ENCODE measurements at regions not wholly inside any gene's neighbourhood (a gene's known extent, or its start where the extent isn't known, plus 50 kb on each side); places are given as distances from the start of the nearest gene placed in this dataset.

DNA sequence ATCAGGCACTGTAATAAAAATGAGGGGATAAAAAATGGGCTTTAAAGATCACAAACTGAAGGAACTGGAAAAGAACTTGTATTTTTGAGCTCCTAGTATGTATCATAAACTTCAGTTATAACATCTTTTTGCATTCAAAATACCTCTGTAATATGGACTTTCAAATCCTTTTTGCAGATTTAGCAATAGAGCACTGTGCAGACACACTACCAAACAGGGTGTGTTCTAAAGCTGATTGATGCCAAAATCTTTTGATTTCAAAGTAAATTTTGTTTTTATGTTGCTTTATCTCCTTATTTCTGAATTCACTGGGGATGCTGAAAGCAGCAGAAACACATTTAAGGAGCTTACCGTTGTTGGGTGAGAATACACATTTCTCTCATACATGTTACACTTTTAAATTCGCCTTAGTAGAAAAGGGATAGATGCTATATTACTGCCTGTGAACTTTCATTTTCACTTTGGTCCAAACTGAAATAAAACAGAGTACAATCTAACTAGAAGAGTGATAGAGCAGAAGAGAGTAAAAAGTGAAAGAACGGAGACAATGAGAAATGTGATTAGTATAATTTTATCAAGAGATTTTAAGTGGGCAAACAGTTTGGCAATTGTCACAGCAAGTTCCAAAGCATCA is 1126.6 kb downstream of the BRINP3 start:
- no peak for DNase-seq (ENCODE audit: low spot score)

GRCh38 chr1:189351960-189352359 is 1125.7 kb downstream of the BRINP3 start:
- no peak for DNase-seq (ENCODE audit: low spot score)

DNA sequence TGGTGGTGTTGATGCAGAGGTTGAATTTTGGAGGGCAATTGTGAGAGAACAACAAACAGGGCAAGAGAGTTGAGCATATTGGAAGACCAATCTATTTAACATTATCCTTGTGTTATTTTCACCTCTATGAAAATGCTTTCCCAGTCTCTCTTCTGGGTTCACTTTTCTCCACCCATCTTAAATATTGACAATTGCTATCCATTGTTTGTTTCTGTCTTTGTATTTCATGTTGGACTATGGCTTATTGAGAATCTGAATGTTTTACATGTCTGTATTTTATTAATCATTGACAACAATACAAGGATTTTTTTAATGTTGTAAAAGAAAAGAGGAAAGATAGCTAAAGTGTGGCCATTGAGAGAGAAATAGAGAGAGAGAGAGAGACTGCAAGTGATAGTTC is 1121.5 kb downstream of the BRINP3 start:
- no peak for DNase-seq (ENCODE audit: low spot score)

DNA sequence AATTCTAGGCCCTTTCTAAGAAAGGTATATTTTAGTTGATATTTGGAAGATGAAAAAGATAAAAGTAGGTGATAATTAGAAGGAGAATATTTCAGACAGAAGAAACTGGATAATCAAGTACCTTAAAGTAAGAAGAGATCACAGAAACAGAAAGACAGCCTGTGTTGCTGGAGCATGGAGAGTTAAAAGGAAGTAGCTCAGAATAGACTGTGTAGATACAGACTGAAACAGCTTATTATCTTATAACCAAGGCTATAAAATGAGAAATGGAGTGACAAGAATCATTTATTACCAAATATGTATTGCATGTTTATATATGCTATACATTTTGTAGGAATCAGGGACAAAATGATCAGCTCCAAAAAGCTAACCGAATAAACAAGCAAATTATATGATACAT is 1120.3 kb downstream of the BRINP3 start:
- DNase-seq (ENCODE audit: low spot score), result no peak

DNA sequence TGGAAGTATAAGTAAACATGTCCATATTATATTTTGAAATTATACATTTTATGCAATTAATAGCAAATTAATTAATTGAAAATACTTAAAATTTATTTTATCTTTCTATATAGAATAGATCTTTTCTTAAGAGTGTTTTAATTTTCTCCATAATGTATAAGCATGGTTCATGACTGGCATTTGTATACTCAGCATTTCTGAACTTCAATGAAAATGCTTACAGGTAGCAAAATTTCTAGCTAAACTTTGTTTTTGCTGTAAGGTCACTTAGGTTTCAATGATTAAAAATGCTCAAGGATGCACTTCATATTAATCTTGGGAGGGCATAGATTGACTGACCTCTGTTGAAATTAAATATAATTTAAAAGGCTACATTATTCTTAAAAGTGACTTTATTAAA is 1108.1 kb downstream of the BRINP3 start:
- DNase-seq (ENCODE audit: low spot score), result no peak

GRCh38 chr1:189374816-189375215 is 1102.8 kb downstream of the BRINP3 start:
- peak; percentile 5 for DNase-seq (ENCODE audit: low spot score)

GRCh38 chr1:189405419-189405818 is 1072.2 kb downstream of the BRINP3 start:
- DNase-seq (ENCODE audit: low spot score), result no peak

GRCh38 chr1:189409774-189410173 is 1067.9 kb downstream of the BRINP3 start:
- no peak for DNase-seq (ENCODE audit: low spot score)

DNA sequence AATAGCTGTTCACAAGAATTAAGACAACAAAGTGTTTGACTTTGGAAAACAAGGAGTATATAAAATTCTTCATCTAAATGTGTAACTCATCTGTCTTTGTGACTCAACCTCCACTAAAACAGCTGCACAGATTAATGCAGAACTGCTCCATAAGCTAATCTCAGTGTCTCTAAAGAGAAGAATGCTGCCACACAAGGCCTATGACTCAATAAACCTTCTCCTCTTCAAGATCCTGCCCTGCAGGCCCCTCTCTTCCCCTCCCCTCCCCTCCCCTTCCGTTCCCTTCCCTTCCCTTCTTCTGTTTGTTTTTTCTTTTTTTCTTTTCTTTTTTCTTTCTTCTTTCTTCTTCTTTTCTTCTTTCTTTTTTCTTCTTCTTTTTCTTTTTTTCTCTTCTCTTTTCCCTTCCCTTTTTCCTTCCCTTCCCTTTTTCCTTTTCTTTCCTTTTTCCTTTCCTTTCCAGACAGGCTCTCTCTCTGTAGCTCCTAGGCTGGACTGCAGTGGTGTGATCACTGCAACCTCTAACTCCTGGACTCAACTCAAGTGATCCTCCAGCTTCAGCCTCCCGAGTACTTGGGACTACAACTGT is 1052.8 kb downstream of the BRINP3 start:
- DNase-seq (ENCODE audit: low spot score), result no peak

DNA sequence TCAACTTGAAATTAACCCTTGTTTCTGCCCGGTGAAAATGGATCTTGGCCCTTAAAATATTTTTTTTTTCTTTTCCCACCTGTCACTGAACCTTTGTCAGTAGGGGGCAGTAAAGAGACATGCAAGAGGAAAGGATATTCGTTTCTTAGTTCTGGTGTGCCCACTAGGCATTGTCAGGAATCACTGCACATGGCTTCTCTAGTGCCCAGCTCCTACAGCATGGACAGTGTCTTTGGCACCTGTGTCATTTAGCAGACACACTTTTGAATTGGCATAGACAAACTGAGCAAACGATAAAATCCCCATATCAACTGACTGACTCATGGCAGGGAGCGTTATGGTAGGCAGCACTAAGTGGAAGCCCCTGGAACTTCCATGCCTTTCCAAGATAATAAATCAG is 1048.1 kb downstream of the BRINP3 start:
- DNase-seq (ENCODE audit: low spot score), result no peak

DNA sequence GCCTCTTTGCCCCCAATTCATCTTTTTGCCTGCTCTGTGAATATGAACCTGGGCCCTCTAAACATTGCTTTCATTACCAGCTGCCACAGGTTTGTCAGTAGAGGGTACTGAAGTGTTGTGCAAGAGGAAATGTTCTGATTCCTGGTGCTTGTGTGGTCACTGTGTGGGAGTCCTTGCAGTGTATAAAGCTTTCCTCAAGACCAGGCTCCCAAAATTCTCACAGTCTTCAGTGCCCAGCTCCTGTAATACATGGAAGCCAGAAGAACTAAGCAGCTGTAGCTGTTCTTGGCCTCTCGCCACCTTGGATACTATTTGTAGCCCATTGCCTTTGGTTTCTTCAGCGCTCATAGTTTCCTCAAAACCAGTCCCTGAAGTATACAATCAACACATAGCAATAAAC is 1046.2 kb downstream of the BRINP3 start:
- no peak for DNase-seq (ENCODE audit: low spot score)

DNA sequence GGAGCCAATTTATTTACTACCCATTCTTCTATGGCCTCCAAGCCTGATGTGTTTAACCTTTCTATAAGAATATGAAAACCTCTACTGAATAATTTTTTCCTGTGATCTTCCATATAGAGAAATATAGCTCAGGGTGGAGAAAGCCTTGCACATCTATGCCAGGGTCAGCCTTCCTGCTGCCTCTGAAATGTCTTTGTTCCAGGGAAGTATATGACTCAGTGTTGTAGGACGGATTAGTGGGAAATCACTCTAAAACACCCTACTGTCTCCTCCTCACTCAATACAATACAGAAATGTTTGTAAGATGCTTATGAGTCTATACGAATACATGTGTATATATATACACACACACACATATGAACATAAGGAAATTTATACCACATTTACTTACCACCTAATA is 1044.9 kb downstream of the BRINP3 start:
- no peak for DNase-seq (ENCODE audit: low spot score)

GRCh38 chr1:189434461-189434860 is 1043.2 kb downstream of the BRINP3 start:
- DNase-seq (ENCODE audit: low spot score), result no peak

- DNase-seq (ENCODE audit: low spot score), result no peak
These were observed 1042.3 kb downstream of the BRINP3 start for GRCh38 chr1:189435398-189435797.

DNA sequence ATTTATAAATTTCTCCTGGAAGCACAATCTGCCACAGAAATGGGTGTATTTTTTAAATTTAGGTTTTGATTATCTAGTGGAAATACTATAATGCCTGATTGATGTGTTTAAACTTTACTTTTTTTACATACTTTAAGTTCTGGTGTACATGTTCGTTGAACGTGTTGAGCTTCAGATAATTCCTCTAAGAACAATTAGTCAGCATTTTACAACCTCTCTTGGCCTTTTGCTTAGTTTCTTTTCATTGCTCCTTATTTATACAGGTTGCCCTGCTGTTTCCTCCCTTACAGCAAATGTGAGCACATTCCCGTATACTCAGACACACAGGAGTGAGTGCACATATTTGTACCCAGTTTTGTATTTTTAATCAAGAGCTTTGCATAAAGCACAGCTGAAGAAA is 1038.9 kb downstream of the BRINP3 start:
- DNase-seq (ENCODE audit: low spot score), result no peak

GRCh38 chr1:189463166-189463565 is 1014.5 kb downstream of the BRINP3 start:
- DNase-seq (ENCODE audit: low spot score), result no peak

GRCh38 chr1:189496768-189497167 is 980.9 kb downstream of the BRINP3 start:
- no peak for DNase-seq (ENCODE audit: low spot score)

DNA sequence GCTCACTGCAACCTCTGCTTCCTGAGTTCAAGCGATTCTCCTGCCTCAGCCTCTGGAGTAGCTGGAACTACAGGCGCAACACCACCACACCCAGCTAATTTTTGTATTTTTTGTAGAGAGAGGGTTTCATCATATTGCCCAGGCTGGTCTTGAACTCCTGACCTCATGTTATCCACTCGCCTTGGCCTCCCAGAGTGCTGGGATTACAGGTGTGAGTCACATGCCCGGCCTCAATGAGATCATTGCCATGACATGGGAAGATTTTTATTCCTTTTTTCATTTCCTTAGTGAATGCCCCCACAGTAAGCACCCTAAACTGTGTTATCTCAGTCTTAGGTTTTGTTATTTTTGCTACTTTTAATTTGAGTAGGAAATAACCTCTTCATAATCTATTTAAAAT is 977.9 kb downstream of the BRINP3 start:
- no peak for DNase-seq (ENCODE audit: low spot score)

DNA sequence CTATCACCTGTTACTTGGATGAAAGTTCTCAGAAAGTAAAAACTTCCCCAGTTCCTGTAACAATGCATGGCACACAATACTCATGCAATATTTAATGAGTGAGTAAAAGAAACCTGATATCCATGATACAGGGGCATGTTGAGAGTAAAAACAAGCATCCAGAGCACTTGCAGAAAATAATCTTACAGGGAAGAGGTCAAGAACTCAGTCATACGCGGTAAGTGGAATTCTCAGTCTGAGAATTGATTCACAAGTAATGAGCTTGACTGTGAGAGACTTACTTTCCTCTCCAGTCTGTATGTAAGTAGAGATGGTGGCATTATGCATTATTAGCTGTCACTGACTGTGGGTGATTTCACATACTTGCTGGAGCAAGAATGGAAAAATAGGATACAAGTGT is 976.9 kb downstream of the BRINP3 start:
- no peak for DNase-seq (ENCODE audit: low spot score)

GRCh38 chr1:189510827-189511226 is 966.8 kb downstream of the BRINP3 start:
- DNase-seq (ENCODE audit: low spot score), result no peak

- no peak for DNase-seq (ENCODE audit: low spot score)
These were observed 964.6 kb downstream of the BRINP3 start for GRCh38 chr1:189513091-189513490.

DNA sequence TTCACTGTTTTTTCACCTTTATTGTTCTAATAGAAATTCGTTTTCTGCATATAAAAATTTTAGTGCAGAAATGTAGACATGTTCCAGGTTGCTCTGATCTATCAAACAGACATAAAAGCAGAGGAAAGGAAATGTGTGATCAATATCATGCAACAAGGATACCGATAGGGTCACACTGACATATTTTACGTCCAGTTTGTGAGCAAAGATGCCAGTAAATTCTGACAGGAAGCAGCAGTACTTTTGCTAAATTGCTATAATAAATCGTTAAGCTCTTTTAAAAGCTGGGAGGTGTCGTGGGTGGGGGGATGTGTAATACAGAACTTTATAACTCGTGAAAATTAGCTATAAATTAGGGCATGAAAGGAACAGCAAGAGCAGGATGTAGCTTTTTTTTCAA is 955.2 kb downstream of the BRINP3 start:
- DNase-seq (ENCODE audit: low spot score), result no peak

- no peak for DNase-seq (ENCODE audit: low spot score)
These were observed 953.2 kb downstream of the BRINP3 start for GRCh38 chr1:189524501-189524900.

DNA sequence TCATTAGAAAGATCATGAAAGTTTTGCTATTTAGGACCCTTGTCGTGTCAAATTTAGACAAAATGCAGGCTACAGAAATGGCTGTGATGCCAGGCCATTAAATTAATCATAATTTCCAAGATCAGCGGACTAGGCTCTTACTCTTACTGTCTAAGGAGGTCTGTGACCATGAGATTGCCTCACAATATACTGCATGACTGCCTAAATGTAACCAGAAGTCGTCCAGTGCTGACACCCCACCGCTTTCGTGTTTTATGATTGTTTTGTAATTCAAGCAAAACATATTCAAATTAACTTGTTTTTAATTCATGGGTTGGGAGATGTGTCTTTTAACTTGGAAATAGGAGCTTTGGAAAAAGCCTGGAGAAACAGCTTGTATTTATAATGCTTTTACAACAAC is 947.5 kb downstream of the BRINP3 start:
- no peak for DNase-seq (ENCODE audit: low spot score)
